B cell (primary cell): ENCODE measurements at regions not wholly inside any gene's neighbourhood (a gene's known extent, or its start where the extent isn't known, plus 50 kb on each side); places are given as distances from the start of the nearest gene placed in this dataset.

Experiments
- EZH2 ChIP-seq: IDR thresholded peaks from 2 replicates; pipeline ENCODE4 v1.6.1; 2012; ENCODE audit warnings: borderline replicate concordance, low read depth, mild to moderate bottlenecking, moderate library complexity, low read length; ENCODE audit not compliant: insufficient read depth, poor library complexity, severe bottlenecking
- TF ChIP-seq, protein P1 (sequence below): fragments of 200-600 bp; IDR thresholded peaks from one replicate; pipeline ENCODE4 v1.8.0; 2022; ENCODE audit warnings: antibody characterized with exemption, mild to moderate bottlenecking

- TF ChIP-seq, protein P1, sequence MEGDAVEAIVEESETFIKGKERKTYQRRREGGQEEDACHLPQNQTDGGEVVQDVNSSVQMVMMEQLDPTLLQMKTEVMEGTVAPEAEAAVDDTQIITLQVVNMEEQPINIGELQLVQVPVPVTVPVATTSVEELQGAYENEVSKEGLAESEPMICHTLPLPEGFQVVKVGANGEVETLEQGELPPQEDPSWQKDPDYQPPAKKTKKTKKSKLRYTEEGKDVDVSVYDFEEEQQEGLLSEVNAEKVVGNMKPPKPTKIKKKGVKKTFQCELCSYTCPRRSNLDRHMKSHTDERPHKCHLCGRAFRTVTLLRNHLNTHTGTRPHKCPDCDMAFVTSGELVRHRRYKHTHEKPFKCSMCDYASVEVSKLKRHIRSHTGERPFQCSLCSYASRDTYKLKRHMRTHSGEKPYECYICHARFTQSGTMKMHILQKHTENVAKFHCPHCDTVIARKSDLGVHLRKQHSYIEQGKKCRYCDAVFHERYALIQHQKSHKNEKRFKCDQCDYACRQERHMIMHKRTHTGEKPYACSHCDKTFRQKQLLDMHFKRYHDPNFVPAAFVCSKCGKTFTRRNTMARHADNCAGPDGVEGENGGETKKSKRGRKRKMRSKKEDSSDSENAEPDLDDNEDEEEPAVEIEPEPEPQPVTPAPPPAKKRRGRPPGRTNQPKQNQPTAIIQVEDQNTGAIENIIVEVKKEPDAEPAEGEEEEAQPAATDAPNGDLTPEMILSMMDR = no peak
- no peak for TF ChIP-seq EZH2
Observed at GRCh38 chr3:56902468-56903160, 100.9 kb upstream of the ARHGEF3 start.
